ENCODE measurements at regions not wholly inside any gene's neighbourhood (a gene's known extent, or its start where the extent isn't known, plus 50 kb on each side); places are given as distances from the start of the nearest gene placed in this dataset.

DNA sequence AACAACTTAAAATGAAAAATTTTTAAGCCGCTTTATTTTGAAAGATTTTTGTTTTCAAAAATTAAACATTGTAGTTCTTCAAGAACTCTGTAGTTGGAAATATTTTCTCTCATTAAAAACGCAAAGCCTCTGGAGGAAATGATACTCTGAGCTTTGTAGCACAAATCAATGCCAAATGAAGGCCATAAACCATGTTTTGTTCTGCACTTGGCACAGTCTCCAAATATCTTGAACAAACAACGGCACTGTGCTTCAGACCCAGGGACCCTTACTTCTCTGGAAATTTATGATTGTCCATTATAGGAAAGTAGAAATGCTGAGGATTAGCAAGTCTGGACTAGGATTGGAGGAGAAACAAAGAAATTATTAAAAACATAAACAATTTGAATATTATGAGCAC, 160.8 kb upstream of the BMP4 start:
- TF ChIP-seq POLR2AphosphoS5 (IDR thresholded peaks at IDR 0.05), result no peak
- TF ChIP-seq, protein P1, sequence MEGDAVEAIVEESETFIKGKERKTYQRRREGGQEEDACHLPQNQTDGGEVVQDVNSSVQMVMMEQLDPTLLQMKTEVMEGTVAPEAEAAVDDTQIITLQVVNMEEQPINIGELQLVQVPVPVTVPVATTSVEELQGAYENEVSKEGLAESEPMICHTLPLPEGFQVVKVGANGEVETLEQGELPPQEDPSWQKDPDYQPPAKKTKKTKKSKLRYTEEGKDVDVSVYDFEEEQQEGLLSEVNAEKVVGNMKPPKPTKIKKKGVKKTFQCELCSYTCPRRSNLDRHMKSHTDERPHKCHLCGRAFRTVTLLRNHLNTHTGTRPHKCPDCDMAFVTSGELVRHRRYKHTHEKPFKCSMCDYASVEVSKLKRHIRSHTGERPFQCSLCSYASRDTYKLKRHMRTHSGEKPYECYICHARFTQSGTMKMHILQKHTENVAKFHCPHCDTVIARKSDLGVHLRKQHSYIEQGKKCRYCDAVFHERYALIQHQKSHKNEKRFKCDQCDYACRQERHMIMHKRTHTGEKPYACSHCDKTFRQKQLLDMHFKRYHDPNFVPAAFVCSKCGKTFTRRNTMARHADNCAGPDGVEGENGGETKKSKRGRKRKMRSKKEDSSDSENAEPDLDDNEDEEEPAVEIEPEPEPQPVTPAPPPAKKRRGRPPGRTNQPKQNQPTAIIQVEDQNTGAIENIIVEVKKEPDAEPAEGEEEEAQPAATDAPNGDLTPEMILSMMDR (IDR thresholded peaks at IDR 0.05), result no peak
